Neural progenitor cell (in vitro differentiated cells): ENCODE measurements at regions not wholly inside any gene's neighbourhood (a gene's known extent, or its start where the extent isn't known, plus 50 kb on each side); places are given as distances from the start of the nearest gene placed in this dataset.

Experiments used
- CTCF ChIP-seq: fragments of 200-600 bp; sonication (generic); IDR thresholded peaks from 2 replicates; pipeline ENCODE4 v1.5.1; 2017; ENCODE audit warnings: antibody characterized with exemption, mild to moderate bottlenecking
- EZH2 ChIP-seq: fragments of 200-600 bp; sonication (generic); IDR thresholded peaks from 2 replicates; pipeline ENCODE4 v1.6.1; 2017; ENCODE audit warnings: antibody characterized with exemption, mild to moderate bottlenecking, moderate library complexity
- EZH2phosphoT487 ChIP-seq: fragments of 200-600 bp; sonication (generic); IDR thresholded peaks from 2 replicates; pipeline ENCODE4 v1.6.1; 2017; ENCODE audit warnings: antibody characterized with exemption

DNA sequence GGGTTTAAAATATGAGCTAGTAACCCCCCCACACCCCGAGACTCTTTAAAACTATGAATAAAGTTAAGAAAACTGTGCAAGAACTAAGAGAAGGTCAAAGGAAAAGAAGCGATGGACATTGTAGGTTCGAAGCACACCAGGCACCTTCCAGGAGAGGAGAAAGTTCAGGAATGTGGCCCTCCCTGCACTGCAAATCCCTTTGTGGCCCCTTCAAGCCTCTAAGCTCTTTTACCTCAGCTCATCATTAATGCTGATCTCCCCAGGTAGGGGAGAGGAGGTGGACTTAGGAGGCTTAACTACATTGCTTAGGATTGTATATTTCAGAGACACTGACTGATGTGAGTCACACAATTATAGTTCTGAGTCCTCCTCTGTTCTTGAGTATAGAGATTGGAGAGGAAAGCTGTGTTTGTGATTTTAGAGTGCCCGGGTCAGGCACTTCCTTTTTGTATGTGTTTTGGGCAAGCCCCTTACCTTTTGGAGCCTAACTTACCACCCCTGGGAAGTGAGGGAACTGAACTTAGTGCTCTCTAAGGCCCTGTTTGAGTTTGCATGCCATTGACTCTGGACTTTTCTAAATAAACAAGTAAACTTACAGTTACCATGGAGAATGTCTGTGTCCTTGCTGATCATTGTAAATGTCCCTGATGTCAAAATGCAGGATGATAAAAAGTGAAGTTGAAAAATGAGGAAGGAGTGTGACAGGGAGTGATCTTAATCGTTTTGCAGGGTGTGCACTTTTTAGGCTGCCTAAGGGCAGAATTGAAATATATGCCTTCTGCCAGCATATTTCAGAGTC lies 140.8 kb upstream of the ZEB2 start:
- TF ChIP-seq EZH2 (no peak), CTCF (no peak), EZH2phosphoT487 (no peak)
